Fibroblast of skin of back (primary cell): ENCODE measurements at regions not wholly inside any gene's neighbourhood (a gene's known extent, or its start where the extent isn't known, plus 50 kb on each side); places are given as distances from the start of the nearest gene placed in this dataset.
"Not testable (repeated sequence)": the region's sequence is repeated elsewhere in the genome, so short reads cannot be mapped to it uniquely, and the experiment has no call there.

Experiments
- DNase-seq: peaks from one replicate; pipeline ENCODE4 v3.0.0-alpha.2; 2013

DNA sequence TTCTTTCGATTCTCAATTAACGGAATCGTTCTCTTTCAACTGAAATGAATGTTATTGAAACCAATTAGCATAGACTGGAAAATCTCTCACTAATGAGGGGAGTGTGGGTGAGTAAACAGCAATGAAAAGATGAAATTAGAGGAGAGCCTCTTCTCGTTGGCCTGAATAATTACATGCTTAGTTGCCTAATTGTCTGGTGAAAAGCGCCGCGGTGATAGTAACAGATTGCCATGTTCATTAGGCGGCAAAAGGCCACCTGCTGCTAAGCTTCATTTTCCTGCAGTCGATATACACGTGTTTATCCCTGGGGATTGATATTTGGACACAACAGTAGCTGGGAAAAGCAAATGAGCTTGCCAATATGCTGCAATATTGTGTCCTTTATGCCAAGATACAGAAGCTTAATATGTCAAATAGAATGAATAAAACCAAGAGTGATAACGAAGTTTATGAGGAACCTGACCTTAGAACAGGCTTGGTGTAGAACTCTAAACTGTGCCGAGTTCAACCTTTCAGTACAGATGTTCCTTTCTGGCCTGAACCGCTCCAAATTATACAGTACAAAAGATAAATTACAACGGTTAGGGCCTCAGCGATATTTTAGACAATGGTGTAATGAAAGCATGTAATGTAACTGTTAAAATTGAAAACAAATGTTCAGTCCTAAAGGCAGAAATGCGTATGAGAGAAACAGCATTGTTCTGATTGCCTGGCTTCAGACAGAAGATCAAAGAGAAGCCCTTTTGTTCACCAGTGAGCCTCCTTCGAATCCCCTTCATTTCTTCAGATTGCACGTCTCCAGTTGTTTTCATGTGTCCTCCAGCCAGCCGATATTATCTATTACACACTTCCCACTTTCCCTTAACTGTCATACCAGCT is 185.2 kb downstream of the SHOX2 start:
- DNase-seq: no peak

GRCh38 chr3:157919319-157919887 is 186.8 kb downstream of the SHOX2 start:
- no peak for DNase-seq

DNA sequence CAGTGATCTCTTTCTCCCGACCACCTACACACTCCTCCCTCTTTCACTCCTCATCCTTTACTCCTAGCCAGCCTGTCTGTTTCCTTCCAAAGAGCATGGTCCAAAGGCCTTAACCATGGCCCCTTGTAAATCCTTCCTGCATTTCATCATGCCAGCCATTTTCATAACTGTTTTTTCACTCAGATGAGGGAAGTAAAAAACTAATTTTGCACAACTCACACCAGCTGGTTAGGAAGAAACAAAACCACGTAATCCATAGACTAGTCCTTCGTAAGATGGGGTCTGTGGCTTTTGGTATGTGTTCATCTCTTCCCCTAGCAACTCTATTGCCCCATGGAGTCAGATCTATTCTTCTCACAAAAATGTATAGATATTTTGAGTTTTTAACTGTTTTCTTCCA is 187.8 kb downstream of the SHOX2 start:
- DNase-seq: no peak

DNA sequence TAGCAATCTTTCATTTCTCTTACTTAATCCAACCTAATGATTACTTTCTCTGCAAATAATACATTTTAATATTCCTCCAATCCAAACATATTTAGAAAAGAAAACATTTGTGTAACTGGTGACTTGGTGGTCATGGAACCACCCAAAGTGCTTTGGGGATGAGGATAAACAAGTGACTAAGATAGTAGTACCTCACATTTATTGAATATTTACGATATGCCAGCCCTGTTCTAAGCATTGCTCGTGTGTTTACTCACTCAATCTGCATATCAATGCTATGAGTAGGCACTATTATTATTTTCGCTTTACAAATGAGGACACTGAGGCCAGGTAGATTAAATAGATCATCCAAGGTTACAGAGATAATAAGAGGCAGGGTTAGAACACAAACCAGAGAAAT is 189.5 kb downstream of the SHOX2 start:
- peak; percentile 17 for DNase-seq

DNA sequence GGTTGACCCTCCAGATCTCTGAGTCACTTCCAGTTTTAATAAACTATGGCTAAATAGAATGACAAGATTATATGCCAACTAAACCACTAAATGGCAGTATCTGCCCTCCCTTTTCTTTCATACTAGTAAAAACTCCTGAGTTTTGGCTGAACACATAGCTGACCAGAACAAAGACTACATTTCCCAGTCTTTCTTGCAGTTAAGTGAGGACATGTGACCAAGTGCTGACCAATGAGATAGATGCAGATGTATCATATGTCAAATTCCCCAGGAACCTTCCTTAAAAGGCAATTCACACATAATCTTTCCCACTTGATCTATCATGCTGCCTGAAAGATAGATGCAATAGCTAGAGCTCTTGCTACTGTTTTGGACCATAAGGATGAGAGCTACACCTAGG is 191.3 kb downstream of the SHOX2 start:
- DNase-seq: peak; percentile 25

- peak; percentile 44 for DNase-seq
These were observed 192.5 kb downstream of the SHOX2 start for GRCh38 chr3:157913741-157914150.

DNA sequence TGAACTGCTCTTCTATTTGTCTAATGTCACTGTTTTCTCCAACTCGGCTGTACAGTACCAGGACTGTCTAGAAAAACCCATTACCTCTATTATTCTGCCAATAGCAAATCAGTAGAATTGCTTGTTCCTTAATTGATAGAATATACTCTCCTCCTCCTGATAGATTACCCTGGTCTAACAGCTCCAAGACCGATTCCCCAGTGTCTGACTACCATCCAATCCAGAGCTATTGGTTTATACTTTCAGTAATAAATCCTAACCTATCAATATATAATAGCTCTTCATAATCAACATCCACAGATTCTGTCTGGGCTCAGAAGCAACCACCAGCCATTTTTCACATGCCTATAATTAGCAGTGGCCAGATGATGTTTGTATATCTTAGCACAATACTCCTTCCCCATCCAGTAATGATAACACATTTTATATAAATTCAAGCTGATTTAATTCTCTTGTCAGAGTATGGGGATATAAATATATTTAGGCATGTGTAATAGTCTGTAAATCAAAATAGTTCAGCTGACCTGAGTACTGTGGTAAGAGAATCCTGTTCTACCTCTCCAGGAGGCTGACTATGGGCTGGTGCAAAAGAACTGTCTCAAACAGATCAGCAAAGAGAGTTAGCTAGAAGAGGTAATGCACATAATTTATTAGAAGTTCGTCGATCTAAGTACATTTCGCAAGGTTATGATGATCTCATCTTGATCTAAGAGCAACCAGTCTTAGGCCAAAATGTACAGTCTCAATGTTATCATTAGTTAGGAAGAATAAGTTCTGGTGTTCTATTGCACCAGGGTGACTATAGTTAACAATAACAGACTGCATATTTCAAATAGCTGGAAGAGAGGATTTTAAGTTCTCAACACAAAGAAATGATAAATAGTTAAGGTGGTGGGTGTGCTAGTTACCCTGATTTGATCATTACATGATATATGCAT is 193.4 kb downstream of the SHOX2 start:
- peak; percentile 18 for DNase-seq

DNA sequence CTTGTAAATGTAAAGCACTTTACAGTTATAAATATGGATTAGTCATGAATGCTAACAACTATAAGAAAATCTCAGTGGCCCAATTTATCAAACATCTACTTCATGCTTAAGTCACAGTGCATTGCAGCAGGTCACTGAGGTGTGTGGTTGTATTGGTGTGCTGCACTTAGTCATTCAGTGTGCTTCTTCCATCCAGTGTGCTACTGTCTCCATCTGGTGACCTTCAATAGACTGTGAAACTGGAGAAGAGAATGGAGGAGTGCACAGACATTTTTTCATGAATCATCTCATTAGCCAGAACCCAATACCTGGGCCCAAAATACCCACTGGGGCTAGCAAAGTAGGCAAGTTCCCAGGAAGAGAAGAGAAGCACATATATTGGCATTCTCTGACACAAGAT is 199.6 kb downstream of the SHOX2 start:
- DNase-seq: peak; percentile 20

DNA sequence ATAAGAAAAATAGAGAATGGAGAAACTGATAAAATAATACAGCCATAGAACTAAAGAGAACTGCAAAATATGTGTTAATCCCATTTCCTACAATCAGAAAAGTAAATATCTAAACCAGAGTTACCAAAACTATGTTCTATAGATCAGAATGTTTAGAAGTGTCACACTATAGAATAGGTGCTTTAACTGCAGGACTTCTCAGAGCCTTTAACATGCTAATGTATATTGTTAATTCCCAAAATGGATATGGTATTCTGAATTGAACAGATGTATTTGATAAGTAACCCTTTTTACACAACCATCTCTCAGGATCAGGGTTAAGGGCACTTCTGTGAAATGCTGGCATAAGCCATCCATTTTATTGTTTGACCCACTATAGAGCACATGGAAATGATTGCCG is 200.3 kb downstream of the SHOX2 start:
- DNase-seq: no peak

DNA sequence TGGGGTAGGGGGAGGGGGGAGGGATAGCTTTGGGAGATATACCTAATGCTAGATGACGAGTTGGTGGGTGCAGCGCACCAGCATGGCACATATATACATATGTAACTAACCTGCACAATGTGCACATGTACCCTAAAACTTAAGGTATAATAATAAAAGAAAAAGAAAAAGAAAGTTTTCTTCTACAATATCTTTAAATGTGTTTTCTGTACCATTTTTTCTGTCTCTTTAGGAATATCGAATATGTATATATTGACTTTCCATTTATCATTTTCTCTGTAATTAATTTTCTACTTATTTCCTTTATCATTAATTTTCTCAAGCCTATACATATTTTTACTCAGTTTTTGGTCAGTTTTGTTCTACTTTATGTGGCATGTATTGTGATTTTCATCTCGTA is 203.5 kb downstream of the SHOX2 start:
- not testable (repeated sequence) for DNase-seq

DNA sequence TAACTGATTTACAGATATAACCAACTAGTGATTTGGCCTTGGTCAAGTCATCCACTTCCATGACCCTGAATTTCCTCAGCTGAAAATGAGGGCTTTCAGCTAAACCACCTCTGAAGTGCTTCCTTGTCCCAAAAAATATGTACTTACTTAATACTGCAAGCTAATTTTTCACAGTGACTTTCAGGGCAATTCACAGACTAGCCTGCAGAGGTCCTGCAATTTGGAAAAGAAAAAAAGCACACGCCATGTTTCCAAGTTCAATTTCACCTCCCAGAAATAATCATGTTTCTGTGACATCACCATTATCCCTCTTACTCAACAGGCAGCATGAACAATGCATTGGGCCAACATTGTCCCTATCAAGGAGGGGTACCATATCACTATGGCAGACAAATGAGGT is 218.2 kb downstream of the SHOX2 start:
- no peak for DNase-seq

- DNase-seq: no peak
These were observed 229.7 kb downstream of the SHOX2 start for GRCh38 chr3:157876556-157876955.

DNA sequence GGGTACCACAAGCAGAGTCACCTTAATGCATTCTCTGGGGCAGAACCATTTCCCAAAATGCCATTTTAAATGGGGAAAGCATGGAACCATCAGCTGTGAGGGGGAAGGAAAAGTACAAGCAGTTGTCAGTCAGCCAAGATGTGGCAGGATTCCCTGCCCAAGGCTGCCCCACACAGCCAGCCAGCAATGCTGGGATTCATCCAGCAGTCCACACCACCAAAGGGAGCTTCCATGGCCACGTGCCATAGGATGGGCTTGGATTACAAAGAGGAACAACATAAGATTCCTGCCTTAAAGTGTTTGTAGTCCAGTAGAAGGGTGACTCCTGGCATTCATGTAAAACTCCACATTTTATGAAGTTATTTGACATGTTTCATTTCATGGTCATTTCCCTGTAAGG is 233.3 kb downstream of the SHOX2 start:
- DNase-seq: peak; percentile 12

GRCh38 chr3:157871838-157872460 is 234.3 kb downstream of the SHOX2 start:
- no peak for DNase-seq

DNA sequence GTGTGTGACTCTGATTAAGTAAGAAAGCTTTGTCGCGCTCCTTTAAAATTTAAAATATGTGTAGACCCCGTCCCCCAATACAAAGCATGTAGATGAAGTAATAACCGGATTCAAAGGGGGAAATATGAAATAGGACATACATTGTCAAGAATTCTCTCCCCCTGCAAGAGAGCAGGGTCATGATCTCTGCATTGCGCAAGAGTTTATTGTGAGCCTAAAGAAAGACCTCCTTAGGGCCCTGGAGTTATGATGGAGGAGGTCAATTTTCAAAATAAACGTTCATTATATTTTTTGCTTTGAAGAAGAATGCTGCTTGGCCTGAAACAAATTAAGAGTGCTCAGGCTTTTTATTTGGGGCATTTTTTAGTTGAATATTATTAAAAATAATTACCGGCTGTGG is 235.0 kb downstream of the SHOX2 start:
- no peak for DNase-seq

DNA sequence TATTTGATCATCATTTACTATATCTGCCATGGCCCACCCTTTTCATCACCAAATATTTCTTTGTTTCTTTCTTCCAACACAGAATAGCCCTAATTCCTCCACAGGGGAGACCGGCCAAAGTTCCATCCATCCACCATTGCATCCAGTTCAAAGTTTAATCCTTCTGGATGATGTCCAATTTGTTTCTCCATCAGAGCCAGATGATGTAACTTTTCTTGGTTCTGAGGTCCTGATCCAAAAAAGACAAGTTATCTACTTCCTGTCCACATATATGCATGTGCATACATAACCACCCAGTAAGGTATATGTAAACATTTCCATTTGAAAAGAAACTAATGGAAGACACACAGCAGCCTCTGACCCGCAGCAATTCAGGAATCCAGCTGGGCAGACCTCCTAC is 237.3 kb downstream of the SHOX2 start:
- no peak for DNase-seq

- DNase-seq: peak; percentile 75
These were observed 238.0 kb downstream of the SHOX2 start for GRCh38 chr3:157868196-157868595.

GRCh38 chr3:157865352-157866000 is 240.7 kb downstream of the SHOX2 start:
- no peak for DNase-seq

DNA sequence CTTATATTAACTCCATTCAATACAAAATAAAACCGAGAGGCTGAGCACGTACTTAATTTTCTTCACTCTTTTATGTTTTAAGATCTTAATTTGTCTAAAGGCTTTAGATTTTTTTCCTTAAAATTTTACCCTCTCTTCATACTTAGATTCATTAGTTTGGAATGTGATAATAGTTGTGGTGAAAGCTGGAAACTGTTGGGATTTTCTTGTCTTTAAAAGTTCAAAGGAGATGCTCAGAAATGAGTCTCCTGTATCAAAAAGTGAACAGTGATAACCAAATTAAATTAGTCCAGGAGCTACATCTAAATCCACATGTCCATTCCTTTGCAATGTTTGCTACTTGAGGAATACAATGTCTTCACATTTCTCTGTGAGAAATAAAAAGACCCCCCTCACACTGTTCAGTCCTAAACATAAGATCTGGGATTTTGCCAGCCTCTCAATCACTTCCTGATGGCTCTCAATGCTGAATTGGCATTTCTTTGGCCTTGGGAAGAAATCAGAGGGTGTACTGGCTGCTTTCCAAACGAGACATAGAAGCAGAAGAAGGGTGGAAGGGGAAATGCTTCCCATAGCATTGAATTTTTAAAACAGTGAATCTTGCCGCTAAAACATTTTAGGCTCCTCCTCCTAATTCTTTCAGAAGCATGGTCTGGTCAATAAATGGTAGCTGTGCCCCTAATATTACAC is 245.0 kb downstream of the SHOX2 start:
- DNase-seq: peak; percentile 18

- no peak for DNase-seq
These were observed 246.7 kb downstream of the SHOX2 start for GRCh38 chr3:157859541-157859940.

GRCh38 chr3:157858821-157859220 is 247.4 kb downstream of the SHOX2 start:
- peak; percentile 26 for DNase-seq

DNA sequence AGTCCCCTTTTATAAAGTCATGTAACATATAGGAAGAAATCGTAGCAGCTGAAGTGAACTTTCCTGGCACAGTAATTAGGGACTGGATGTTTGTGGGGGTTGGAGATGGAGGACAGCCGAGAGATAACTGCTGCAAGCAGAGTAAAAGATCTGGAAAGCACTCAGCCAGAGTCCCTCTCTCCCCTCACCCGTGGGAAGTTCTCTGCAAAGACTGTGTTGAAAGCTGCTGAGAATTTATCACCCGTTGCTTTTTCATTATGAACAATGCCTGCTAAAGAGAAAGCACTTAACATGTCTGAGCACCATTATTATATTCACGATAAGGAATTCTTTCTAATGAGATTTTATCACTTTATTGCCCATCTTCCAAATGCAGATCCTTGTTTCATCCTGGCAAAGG is 248.8 kb downstream of the SHOX2 start:
- no peak for DNase-seq
